IMR-90 (cell line): ENCODE measurements at regions not wholly inside any gene's neighbourhood (a gene's known extent, or its start where the extent isn't known, plus 50 kb on each side); places are given as distances from the start of the nearest gene placed in this dataset.

ENCODE experiments used
- ATAC-seq: fragments of 200-7000 bp; cut with Tn5 transposase; 2 replicates; pipeline ENCODE4 v1.9.1; 2020; ENCODE audit warnings: low read depth, mild to moderate bottlenecking, moderate library complexity
- BruUV-seq: library from RNA; stranded (reverse); fragments of 400-500 nt; replicated peaks from 2 replicates; lab custom pipeline; 2021; lab: Mats Ljungman, UMichigan
- CTCF ChIA-PET: fragments of 300-600 bp; formaldehyde crosslinking; extraction: SDS; loops from one replicate; lab custom pipeline; 2021; ENCODE audit warnings: antibody characterized with exemption; lab: Yijun Ruan, JAX
- POLR2A ChIA-PET: fragments of 300-600 bp; sonication (Branson Sonifier 250); formaldehyde crosslinking; loops from one replicate; lab custom pipeline; 2022; ENCODE audit warnings: antibody characterized with exemption; ENCODE audit not compliant: unreplicated experiment; lab: Charles Lee
- DNase-seq: peaks from one replicate; pipeline ENCODE4 v3.0.0; 2013
- H2AFZ ChIP-seq: replicated peaks from 2 replicates; pipeline ENCODE3; 2013; ENCODE audit warnings: low read length, mild to moderate bottlenecking; ENCODE audit not compliant: poor library complexity
- H2AK5ac ChIP-seq: 2 replicates; pipeline ENCODE4 v1.6.1; 2013; ENCODE audit warnings: low read depth, low read length, inconsistent platforms
- H2AK9ac ChIP-seq: replicated peaks from 2 replicates; pipeline ENCODE3; 2013; ENCODE audit warnings: mild to moderate bottlenecking, low read depth, low read length, moderate library complexity; ENCODE audit not compliant: poor library complexity
- H2BK120ac ChIP-seq: 2 replicates; pipeline ENCODE4 v1.6.1; 2013; ENCODE audit warnings: low read depth, low read length, inconsistent platforms
- H2BK15ac ChIP-seq: 3 replicates; pipeline ENCODE4 v1.6.1; 2013; ENCODE audit warnings: low read depth, low read length, inconsistent platforms
- H2BK20ac ChIP-seq: 2 replicates; pipeline ENCODE4 v1.6.1; 2013; ENCODE audit warnings: low read depth, mild to moderate bottlenecking, inconsistent platforms, low read length, moderate library complexity
- H2BK5ac ChIP-seq: 2 replicates; pipeline ENCODE4 v1.6.1; 2013; ENCODE audit warnings: mild to moderate bottlenecking, low read depth, low read length, inconsistent platforms; ENCODE audit not compliant: poor library complexity, severe bottlenecking
- H3K14ac ChIP-seq: replicated peaks from 2 replicates; pipeline ENCODE4 v1.6.1; 2013; ENCODE audit warnings: low read depth, low read length, inconsistent platforms
- H3K18ac ChIP-seq: 2 replicates; pipeline ENCODE4 v1.6.1; 2013; ENCODE audit warnings: low read depth, low read length, control low read depth
- H3K23ac ChIP-seq: 2 replicates; pipeline ENCODE4 v1.6.1; 2013; ENCODE audit warnings: low read depth, low read length, inconsistent platforms
- H3K27ac ChIP-seq: 2 replicates; pipeline ENCODE4 v1.5.1; 2013; ENCODE audit warnings: mild to moderate bottlenecking, control low read depth, low read length; ENCODE audit not compliant: insufficient read depth
- H3K27me3 ChIP-seq: 2 replicates; pipeline ENCODE4 v1.6.1; 2013; ENCODE audit warnings: low read length; ENCODE audit not compliant: control insufficient read depth, insufficient read depth
- H3K36me3 ChIP-seq: 2 replicates; pipeline ENCODE4 v1.6.1; 2013; ENCODE audit warnings: low read length, mixed read lengths; ENCODE audit not compliant: control insufficient read depth, insufficient read depth
- H3K4ac ChIP-seq: 2 replicates; pipeline ENCODE4 v1.6.1; 2013; ENCODE audit warnings: low read depth, low read length, inconsistent platforms
- H3K4me1 ChIP-seq: 2 replicates; pipeline ENCODE4 v1.6.1; 2013; ENCODE audit warnings: low read length, mixed read lengths; ENCODE audit not compliant: control insufficient read depth, insufficient read depth
- H3K4me2 ChIP-seq: 2 replicates; pipeline ENCODE4 v1.6.1; 2013; ENCODE audit warnings: low read depth, mild to moderate bottlenecking, control low read depth, low read length, moderate library complexity
- H3K4me3 ChIP-seq: 2 replicates; pipeline ENCODE4 v1.5.1; 2013; ENCODE audit warnings: low read depth, mild to moderate bottlenecking, control low read depth, low read length, moderate library complexity; ENCODE audit not compliant: insufficient read depth
- H3K56ac ChIP-seq: 2 replicates; pipeline ENCODE4 v1.6.1; 2013; ENCODE audit warnings: low read length, inconsistent platforms; ENCODE audit not compliant: insufficient read depth; ENCODE audit errors: extremely low read depth
- H3K79me1 ChIP-seq, 2 experiments: 2 replicates each; pipeline ENCODE4 v1.6.1; 2013; ENCODE audit warnings: low read length in 2 of 2, inconsistent platforms in 1 of 2, low read depth in 1 of 2
- H3K9ac ChIP-seq: 2 replicates; pipeline ENCODE4 v1.6.1; 2013; ENCODE audit warnings: low read depth, low read length, control low read depth
- H3K9me1 ChIP-seq: 2 replicates; pipeline ENCODE4 v1.6.1; 2013; ENCODE audit warnings: low read length, inconsistent platforms; ENCODE audit not compliant: insufficient read depth
- H3K9me3 ChIP-seq: 2 replicates; pipeline ENCODE4 v1.6.1; 2013; ENCODE audit warnings: low read length; ENCODE audit not compliant: control insufficient read depth, insufficient read depth
- H4K20me1 ChIP-seq: 2 replicates; pipeline ENCODE4 v1.6.1; 2013; ENCODE audit warnings: low read length, inconsistent platforms; ENCODE audit not compliant: insufficient read depth
- H4K5ac ChIP-seq: 2 replicates; pipeline ENCODE4 v1.6.1; 2013; ENCODE audit warnings: mild to moderate bottlenecking, low read depth, low read length, control low read depth
- H4K8ac ChIP-seq, 2 experiments: 2 replicates each; pipeline ENCODE4 v1.6.1; 2013; ENCODE audit warnings: low read depth in 2 of 2, low read length in 2 of 2, control low read depth in 1 of 2, inconsistent platforms in 1 of 2
- H4K91ac ChIP-seq: 2 replicates; pipeline ENCODE4 v1.6.1; 2013; ENCODE audit warnings: low read depth, low read length, inconsistent platforms; ENCODE audit not compliant: insufficient read depth
- CEBPB ChIP-seq: IDR thresholded peaks from 2 replicates; pipeline ENCODE4 v1.6.1; 2012; ENCODE audit warnings: low read depth, low read length, improper control_type of control experiment
- CTCF ChIP-seq: conservative IDR thresholded peaks from 2 replicates; pipeline ENCODE4 v1.5.1; 2012; ENCODE audit warnings: mild to moderate bottlenecking, low read depth, low read length, improper control_type of control experiment
- MAFK ChIP-seq: IDR thresholded peaks from 2 replicates; pipeline ENCODE4 v1.6.1; 2012; ENCODE audit warnings: low read depth, low read length, improper control_type of control experiment
- MAZ ChIP-seq: IDR thresholded peaks from 2 replicates; pipeline ENCODE4 v1.6.1; 2012; ENCODE audit warnings: low read depth, mild to moderate bottlenecking, low read length, improper control_type of control experiment, moderate library complexity, borderline replicate concordance
- RAD21 ChIP-seq: IDR thresholded peaks from 2 replicates; pipeline ENCODE4 v1.6.1; 2012; ENCODE audit warnings: low read length, improper control_type of control experiment
- WGBS, 2 experiments: methylation state at CpG; one replicate each; pipeline versions ENCODE4 v1.1.5 to v1.1.7; 2013; ENCODE audit warnings: missing lambda C conversion rate in 2 of 2; ENCODE audit not compliant: insufficient read length in 1 of 2; ENCODE audit errors: extremely low coverage in 2 of 2; 5-methylcytosine and 5-hydroxymethylcytosine counted together
- dilution Hi-C: fragments of 300-500 bp; cut with HindIII; formaldehyde crosslinking; loops from one replicate; pipeline ENCODE4 v1.14.3; 2018; ENCODE audit warnings: low sequenced_read_pairs; ENCODE audit not compliant: unreplicated experiment
- in situ Hi-C: fragments of 300-500 bp; cut with MboI; formaldehyde crosslinking; loops from 3 replicates; pipeline ENCODE4 v1.14.3; 2019; ENCODE audit warnings: low sequenced_read_pairs, inconsistent platforms, mixed read lengths
- intact Hi-C: fragments of 100-400 bp; cut with micrococcal nuclease; formaldehyde crosslinking; loops from 2 replicates; pipeline ENCODE4 v1.10.0; 2022

- dilution Hi-C loops (no loop called here), in situ Hi-C loops (no loop called here), intact Hi-C loops (no loop called here)
- H3K9ac ChIP-seq: no peak overlapping the region
- ChIA-PET CTCF (interaction anchor here (1.4 kb wide), 1 partner anchor 10 kb away, joined by 3 read pairs; no protein-coding TSS in a partner anchor), POLR2A (no interaction called here)
- no peak overlapping the region for H3K14ac ChIP-seq
- H3K9me3 ChIP-seq: peaks cover 8% of the 10 kb centered on the region
- H4K20me1 ChIP-seq: no peaks in the 10 kb centered on the region
- H3K79me1 ChIP-seq: no peaks in the 10 kb centered on the region
- H3K4ac ChIP-seq: no peak overlapping the region
- H4K8ac ChIP-seq: no peak overlapping the region
- H3K4me2 ChIP-seq: no peak overlapping the region
- H3K27me3 ChIP-seq: no peaks in the 10 kb centered on the region
- H3K18ac ChIP-seq: no peak overlapping the region
- H3K9me1 ChIP-seq: no peaks in the 10 kb centered on the region
- TF ChIP-seq CEBPB: no peak
- no peak for TF ChIP-seq MAZ
- TF ChIP-seq RAD21: no peak
- no peak for TF ChIP-seq CTCF
- no peak for TF ChIP-seq MAFK
- no peak overlapping the region for H4K5ac ChIP-seq
- no peak overlapping the region for H3K23ac ChIP-seq
- no peaks in the 10 kb centered on the region for H3K4me1 ChIP-seq
- no peaks in the 10 kb centered on the region for H3K36me3 ChIP-seq
- no peak overlapping the region for H4K91ac ChIP-seq
- no peak overlapping the region for H3K27ac ChIP-seq
- ATAC-seq (no peak), DNase-seq (no peak)
- no peak overlapping the region for H3K56ac ChIP-seq
- H3K4me3 ChIP-seq: no peak overlapping the region
- WGBS, 2 experiments: 40% methylated on average over 2 of the region's 13 CpGs; no CpG with 5 or more reads in 1 of the 2 experiments
- H2BK20ac ChIP-seq: no peak overlapping the region
- H2AFZ ChIP-seq: no peak overlapping the region
- no peak overlapping the region for H2BK120ac ChIP-seq
- H2AK5ac ChIP-seq: no peak overlapping the region
- H2BK15ac ChIP-seq: no peak overlapping the region
- BruUV-seq: no TSS peak
- H2AK9ac ChIP-seq: no peak overlapping the region
- H2BK5ac ChIP-seq: no peak overlapping the region
These were observed 554.6 kb upstream of the NCAM2 start for GRCh38 chr21:20443558-20444155.
